Adrenal gland (tissue), 9 donors: ENCODE measurements at regions not wholly inside any gene's neighbourhood (a gene's known extent, or its start where the extent isn't known, plus 50 kb on each side); places are given as distances from the start of the nearest gene placed in this dataset.

Experiments
- DNase-seq, 7 donors: peaks; one replicate each; pipeline ENCODE4 v3.0.0-alpha.2; 2019 to 2020
- H3K27ac ChIP-seq, 5 donors: fragments of 200-600 bp; sonication (generic) in 4 of 5; 1 replicate in 3 of 5; 2 replicates in 2 of 5; pipeline versions ENCODE4 v1.5.1 to v1.8.0; 2016 to 2020; ENCODE audit warnings: mild to moderate bottlenecking in 1 of 5
- H3K27me3 ChIP-seq: fragments of 200-600 bp; 2 replicates; pipeline ENCODE4 v1.8.0; 2021
- H3K36me3 ChIP-seq, 2 donors: fragments of 200-600 bp; replicated peaks in 1 of 2; 1 replicate in 1 of 2; 2 replicates in 1 of 2; pipeline versions ENCODE4 v1.5.1 to v1.8.0; 2018 to 2022
- H3K4me1 ChIP-seq, 2 donors: fragments of 200-600 bp; replicated peaks in 1 of 2; 1 replicate in 1 of 2; 2 replicates in 1 of 2; pipeline versions ENCODE4 v1.5.1 to v1.8.0; 2018 to 2021
- H3K4me3 ChIP-seq, 4 donors: fragments of 200-600 bp; sonication (generic) in 3 of 4; one replicate each; pipeline ENCODE4 v1.5.1; 2016 to 2018
- H3K9me3 ChIP-seq, 3 donors: fragments of 200-600 bp; sonication (generic) in 1 of 3; replicated peaks in 1 of 3; 1 replicate in 2 of 3; 2 replicates in 1 of 3; pipeline versions ENCODE4 v1.5.1 to v1.8.0; 2016 to 2021
- CTCF ChIP-seq, 6 experiments: fragments of 450-650 bp in 4 of 6; fragments of 200-600 bp in 2 of 6; sonication (generic) in 1 of 6; IDR thresholded peaks; 1 replicate in 5 of 6; 2 replicates in 1 of 6; pipeline versions ENCODE4 v1.5.1 to v1.8.0; 2016 to 2021; ENCODE audit warnings: antibody characterized with exemption in 6 of 6, mild to moderate bottlenecking in 2 of 6, moderate library complexity in 1 of 6
- POLR2A ChIP-seq, 2 donors: fragments of 450-650 bp; IDR thresholded peaks; one replicate each; pipeline ENCODE4 v1.6.1; 2017; ENCODE audit warnings: antibody characterized with exemption in 2 of 2, mild to moderate bottlenecking in 2 of 2, moderate library complexity in 1 of 2
- WGBS, 4 donors: extraction: QIAGEN DNeasy Blood & Tissue Kit in 2 of 4; methylation state at CpG; one replicate each; pipeline versions ENCODE4 v1.1.5 to v1.1.7; 2013 to 2017; 5-methylcytosine and 5-hydroxymethylcytosine counted together
- intact Hi-C, 2 donors: fragments of 100-400 bp; cut with DNase I; formaldehyde crosslinking; loops; one replicate each; pipeline versions ENCODE4 v1.14.1 to v1.15.0; 2022 to 2023
- donor health status: healthy with polysubstance abuse.
- donor health status: Bipolar disorder and iron deficiency.
- donor health status: DM: yes; HTN: yes; CAD: no.
- donor health status: DM: no; HTN: no; CAD: no.
- donor health status: DM: no; HTN: no; CAD: no.

- WGBS, 4 donors: 71 to 75% (median 74%) methylated on average over 4 of the region's 4 CpGs
- TF ChIP-seq POLR2A (IDR thresholded peaks at IDR 0.05): no peak
- no peak for TF ChIP-seq CTCF (IDR thresholded peaks at IDR 0.05)
- H3K27ac ChIP-seq: no peak overlapping the region
- H3K9me3 ChIP-seq: no peaks in the 10 kb centered on the region
- no peak for DNase-seq
- no peaks in the 10 kb centered on the region for H3K36me3 ChIP-seq
- no peaks in the 10 kb centered on the region for H3K4me1 ChIP-seq
- no peaks in the 10 kb centered on the region for H3K27me3 ChIP-seq
- intact Hi-C loops: no loop called here
- no peak overlapping the region for H3K4me3 ChIP-seq
These were observed 867.4 kb upstream of the PCDH10 start for GRCh38 chr4:132281733-132282132.

DNA sequence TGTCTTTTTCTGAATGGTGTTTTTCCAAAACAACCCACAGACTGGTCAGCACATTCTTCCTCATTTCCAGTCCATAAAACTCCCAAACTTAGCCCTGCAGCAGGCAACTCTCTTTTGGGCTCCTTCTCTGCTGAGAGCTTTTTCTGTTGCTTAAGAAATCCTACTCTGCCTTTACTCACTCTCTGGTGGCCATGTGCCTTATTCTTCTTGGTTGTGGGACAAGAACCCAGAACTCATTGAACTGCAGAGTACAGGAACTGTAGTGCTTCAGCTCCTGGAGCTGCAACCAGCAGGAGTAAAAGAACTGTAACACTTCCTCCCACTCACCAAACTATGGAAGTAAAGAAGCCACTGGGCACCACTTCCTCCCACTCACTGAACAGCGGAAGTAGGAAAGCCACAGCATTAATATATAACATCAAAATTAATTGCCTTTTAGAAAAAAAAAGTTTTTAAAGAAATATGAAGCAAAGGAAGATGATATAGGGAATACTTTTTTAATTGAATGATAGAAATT lies 864.1 kb upstream of the PCDH10 start:
- Histone ChIP-seq H3K9me3 (no peaks in the 10 kb centered on the region), H3K27me3 (no peaks in the 10 kb centered on the region), H3K4me1 (no peaks in the 10 kb centered on the region), H3K36me3 (no peaks in the 10 kb centered on the region), H3K4me3 (no peak overlapping the region), H3K27ac (no peak overlapping the region)
- WGBS, 4 donors: 86 to 94% (median 90%) methylated on average over 1 of the region's 1 CpG
- intact Hi-C loops: no loop called here
- TF ChIP-seq POLR2A (IDR thresholded peaks at IDR 0.05): no peak
- no peak for TF ChIP-seq CTCF (IDR thresholded peaks at IDR 0.05)
- DNase-seq: no peak

GRCh38 chr4:132297346-132297745 lies 851.7 kb upstream of the PCDH10 start:
- no peaks in the 10 kb centered on the region for H3K27me3 ChIP-seq
- WGBS, 4 donors: 54 to 63% (median 60%) methylated on average over 1 of the region's 1 CpG
- no peaks in the 10 kb centered on the region for H3K4me1 ChIP-seq
- H3K27ac ChIP-seq: no peak overlapping the region
- no peak overlapping the region for H3K4me3 ChIP-seq
- intact Hi-C loops: no loop called here
- peaks cover 0 to 4% (median 0%) of the 10 kb centered on the region in 3 donors for H3K9me3 ChIP-seq
- H3K36me3 ChIP-seq: no peaks in the 10 kb centered on the region
- DNase-seq: no peak
- TF ChIP-seq POLR2A (IDR thresholded peaks at IDR 0.05): no peak
- no peak for TF ChIP-seq CTCF (IDR thresholded peaks at IDR 0.05)

GRCh38 chr4:132299841-132300240 lies 849.3 kb upstream of the PCDH10 start:
- no peak for TF ChIP-seq POLR2A (IDR thresholded peaks at IDR 0.05)
- no peak for TF ChIP-seq CTCF (IDR thresholded peaks at IDR 0.05)
- H3K4me1 ChIP-seq: no peaks in the 10 kb centered on the region
- H3K27ac ChIP-seq: no peak overlapping the region
- H3K36me3 ChIP-seq: no peaks in the 10 kb centered on the region
- intact Hi-C loops: no loop called here
- H3K9me3 ChIP-seq: no peaks in the 10 kb centered on the region
- H3K4me3 ChIP-seq: no peak overlapping the region
- 67 to 81% (median 73%) methylated on average over 1 of the region's 1 CpG for WGBS, 4 donors
- no peak for DNase-seq
- no peaks in the 10 kb centered on the region for H3K27me3 ChIP-seq
